Epithelial cell of proximal tubule (primary cell): ENCODE measurements at regions not wholly inside any gene's neighbourhood (a gene's known extent, or its start where the extent isn't known, plus 50 kb on each side); places are given as distances from the start of the nearest gene placed in this dataset.
"Not testable (repeated sequence)": the region's sequence is repeated elsewhere in the genome, so short reads cannot be mapped to it uniquely, and the experiment has no call there.

Experiments
- DNase-seq: peaks from one replicate; pipeline ENCODE4 v3.0.0-alpha.2; 2011; ENCODE audit warnings: low read depth
- H3K4me3 ChIP-seq: 2 replicates; pipeline ENCODE4 v1.5.1; 2011; ENCODE audit warnings: low read depth, mild to moderate bottlenecking, low read length
- CTCF ChIP-seq: conservative IDR thresholded peaks from 2 replicates; pipeline ENCODE4 v1.5.1; 2012; ENCODE audit warnings: low read depth, mild to moderate bottlenecking, low read length

GRCh38 chr22:33986954-33987353 is 66.7 kb upstream of the LARGE1 start:
- no peak for DNase-seq
- TF ChIP-seq CTCF = no peak
- H3K4me3 ChIP-seq = no peak overlapping the region

DNA sequence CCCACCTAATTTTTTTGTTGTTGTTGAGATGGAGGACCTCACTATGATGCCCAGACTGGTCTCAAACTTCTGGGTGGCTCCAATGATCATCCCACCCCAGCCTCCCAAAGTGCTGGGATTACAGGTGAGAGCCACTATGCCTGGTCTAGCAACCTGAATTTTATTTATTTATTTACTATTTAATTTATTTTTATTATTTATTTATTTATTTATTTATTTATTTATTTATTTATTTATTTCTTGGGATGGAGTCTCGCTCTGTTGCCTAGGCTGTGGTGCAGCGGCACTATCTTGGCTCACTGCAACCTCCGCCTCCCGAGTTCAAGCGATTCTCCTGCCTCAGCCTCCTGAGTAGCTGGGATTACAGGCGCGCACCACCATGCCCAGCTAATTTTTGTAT is 69.0 kb upstream of the LARGE1 start:
- not testable (repeated sequence) for DNase-seq, H3K4me3 ChIP-seq

- TF ChIP-seq CTCF = no peak
- H3K4me3 ChIP-seq = no peak overlapping the region
Observed at GRCh38 chr22:33991620-33992019, 71.3 kb upstream of the LARGE1 start.

DNA sequence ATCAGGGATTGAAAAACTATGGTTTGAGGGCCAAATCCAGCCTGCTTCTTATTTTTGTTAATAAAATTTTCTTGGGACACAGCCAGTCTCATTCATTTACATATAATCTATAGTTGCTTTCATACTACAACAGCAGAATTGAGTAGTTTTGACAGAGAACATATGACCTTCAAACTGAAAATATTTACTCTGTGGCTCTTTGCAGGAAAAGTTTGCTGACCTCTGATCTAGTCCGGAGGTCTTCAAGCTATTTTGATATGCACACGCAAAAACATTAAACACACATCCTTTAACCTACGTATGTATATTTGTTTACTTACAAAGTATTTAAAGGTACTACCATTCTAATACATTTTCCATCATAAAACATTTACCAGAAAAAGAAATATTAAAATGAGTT is 76.5 kb upstream of the LARGE1 start:
- TF ChIP-seq CTCF = no peak
- H3K4me3 ChIP-seq = no peak overlapping the region
- DNase-seq = no peak

More at GRCh38 chr22:33991620-33992019, 71.3 kb upstream of the LARGE1 start:
- DNase-seq = no peak

DNA sequence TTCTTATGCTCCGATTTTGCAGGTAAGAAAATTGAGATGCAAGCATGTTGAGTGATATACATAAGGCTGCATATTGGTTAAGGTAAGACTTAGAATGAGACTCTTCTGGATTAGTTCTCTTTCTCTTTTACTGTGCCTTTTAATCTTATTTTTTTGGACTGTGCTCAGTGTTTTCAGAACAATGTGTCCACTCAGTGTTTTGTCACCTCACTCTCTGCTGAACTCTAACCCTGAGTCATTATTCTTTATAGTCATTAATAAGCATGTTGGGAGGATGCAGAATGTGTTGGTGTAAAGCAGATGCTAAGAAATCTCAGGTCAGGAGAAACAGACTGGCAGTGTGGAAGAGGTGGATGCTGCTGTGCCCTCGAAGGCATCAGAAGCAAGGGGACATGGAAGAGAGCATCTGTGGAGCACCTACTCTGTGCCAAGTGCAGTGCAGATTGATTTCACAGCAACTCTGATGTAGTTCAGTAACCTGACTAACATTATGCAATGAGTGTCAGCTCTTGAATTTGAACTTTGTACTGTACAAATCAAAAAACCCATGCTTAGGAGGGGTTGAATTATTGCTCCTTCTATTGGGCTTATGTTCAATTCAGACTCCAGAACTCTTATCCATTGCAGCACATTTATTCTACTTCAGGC is 80.7 kb upstream of the LARGE1 start:
- DNase-seq = no peak
- no peak overlapping the region for H3K4me3 ChIP-seq
- no peak for TF ChIP-seq CTCF

- no peak for DNase-seq
- H3K4me3 ChIP-seq = no peak overlapping the region
- TF ChIP-seq CTCF = no peak
Observed at GRCh38 chr22:34001701-34002466, 81.6 kb upstream of the LARGE1 start.

- no peak for DNase-seq
- H3K4me3 ChIP-seq = no peak overlapping the region
- TF ChIP-seq CTCF = no peak
Observed at GRCh38 chr22:34004058-34004457, 83.8 kb upstream of the LARGE1 start.
